A549 (cell line): ENCODE measurements at regions not wholly inside any gene's neighbourhood (a gene's known extent, or its start where the extent isn't known, plus 50 kb on each side); places are given as distances from the start of the nearest gene placed in this dataset.
"Not testable (repeated sequence)": the region's sequence is repeated elsewhere in the genome, so short reads cannot be mapped to it uniquely, and the experiment has no call there.

Experiments used
- CTCF ChIP-seq: fragments of >200 bp; sonication (Bioruptor Twin); formaldehyde crosslinking; IDR thresholded peaks from 3 replicates; pipeline ENCODE4 v1.5.1; 2016
- MAX ChIP-seq: IDR thresholded peaks from 2 replicates; pipeline ENCODE4 v1.6.1; 2012
- POLR2A ChIP-seq: IDR thresholded peaks from 2 replicates; pipeline ENCODE4 v1.6.1; 2012; ENCODE audit warnings: mild to moderate bottlenecking, low read length
- REST ChIP-seq: fragments of 200-600 bp; sonication (generic); IDR thresholded peaks from 2 replicates; pipeline ENCODE4 v1.6.1; 2016; ENCODE audit warnings: antibody characterized with exemption, mild to moderate bottlenecking, moderate library complexity
- ZSCAN20 ChIP-seq: fragments of 250-450 bp; sonication (Bioruptor Pico); IDR thresholded peaks from 2 replicates; pipeline ENCODE4 v1.8.0; 2022; ENCODE audit warnings: mild to moderate bottlenecking, moderate library complexity

- not testable (repeated sequence) for TF ChIP-seq REST; POLR2A; CTCF; ZSCAN20 (CRISPR knock-in tag); MAX
Observed at GRCh38 chrY:18866887-18867551, 93.5 kb upstream of the HSFY2 start.
